HG03378 (cell line): ENCODE measurements at regions not wholly inside any gene's neighbourhood (a gene's known extent, or its start where the extent isn't known, plus 50 kb on each side); places are given as distances from the start of the nearest gene placed in this dataset.

Source experiments
- ATAC-seq: cut with Tn5 transposase; IDR thresholded peaks from one replicate; pipeline ENCODE4 v1.9.1; 2021; ENCODE audit warnings: mild to moderate bottlenecking, moderate library complexity; ENCODE audit not compliant: unreplicated experiment

- ATAC-seq = no peak
These were observed 78.3 kb upstream of the SEMA6D start for GRCh38 chr15:47639042-47639441.

- ATAC-seq = no peak
These were observed 77.2 kb upstream of the SEMA6D start for GRCh38 chr15:47640079-47640478.

- ATAC-seq = no peak
These were observed 76.4 kb upstream of the SEMA6D start for GRCh38 chr15:47640901-47641300.

- ATAC-seq = no peak
These were observed 72.6 kb upstream of the SEMA6D start for GRCh38 chr15:47644722-47645121.

GRCh38 chr15:47650564-47650963, 66.7 kb upstream of the SEMA6D start:
- ATAC-seq = no peak

- ATAC-seq = no peak
These were observed 65.0 kb upstream of the SEMA6D start for GRCh38 chr15:47652328-47652727.

- no peak for ATAC-seq
These were observed 64.5 kb upstream of the SEMA6D start for GRCh38 chr15:47652844-47653243.

- ATAC-seq = no peak
These were observed 55.6 kb upstream of the SEMA6D start for GRCh38 chr15:47661661-47662180.

GRCh38 chr15:47663101-47663500, 54.2 kb upstream of the SEMA6D start:
- ATAC-seq = no peak
